OCI-LY7 (cell line): ENCODE measurements at regions not wholly inside any gene's neighbourhood (a gene's known extent, or its start where the extent isn't known, plus 50 kb on each side); places are given as distances from the start of the nearest gene placed in this dataset.

Experiments
- BruUV-seq: library from RNA; stranded (reverse); fragments of 400-500 nt; replicated peaks from 2 replicates; lab custom pipeline; 2021; lab: Mats Ljungman, UMichigan
- CTCF ChIA-PET: fragments of 300-600 bp; sonication (Branson Sonifier 250); formaldehyde crosslinking; loops from one replicate; lab custom pipeline; 2022; ENCODE audit warnings: antibody characterized with exemption; ENCODE audit not compliant: unreplicated experiment; lab: Charles Lee
- POLR2A ChIA-PET: fragments of 300-600 bp; sonication (Branson Sonifier 250); formaldehyde crosslinking; loops from one replicate; lab custom pipeline; 2022; ENCODE audit warnings: antibody characterized with exemption; lab: Charles Lee
- DNase-seq: peaks from one replicate; pipeline ENCODE4 v3.0.0-alpha.2; 2015; ENCODE audit warnings: low spot score
- H2AFZ ChIP-seq: fragments of 200-600 bp; sonication (generic), shearing (Covaris generic); 2 replicates; pipeline ENCODE4 v1.6.1; 2014; ENCODE audit warnings: mild to moderate bottlenecking, antibody characterized with exemption, low read length, moderate library complexity
- H3K27ac ChIP-seq: fragments of 200-600 bp; sonication (generic); 2 replicates; pipeline ENCODE4 v1.5.1; 2014; ENCODE audit warnings: mixed run types, low read depth, mild to moderate bottlenecking, moderate library complexity, low read length, inconsistent platforms; ENCODE audit not compliant: poor library complexity, severe bottlenecking
- H3K36me3 ChIP-seq: fragments of 200-600 bp; sonication (generic); 2 replicates; pipeline ENCODE4 v1.6.1; 2014; ENCODE audit warnings: mild to moderate bottlenecking, antibody characterized with exemption, low read length, moderate library complexity, mixed read lengths; ENCODE audit not compliant: insufficient read depth
- H3K4me1 ChIP-seq: fragments of 200-600 bp; sonication (generic); 2 replicates; pipeline ENCODE4 v1.5.1; 2014; ENCODE audit warnings: mild to moderate bottlenecking, low read length; ENCODE audit not compliant: insufficient read depth, poor library complexity, severe bottlenecking
- H3K4me2 ChIP-seq: fragments of 200-600 bp; sonication (generic); 2 replicates; pipeline ENCODE4 v1.6.1; 2014; ENCODE audit warnings: mild to moderate bottlenecking, low read length
- H3K4me3 ChIP-seq: fragments of 200-600 bp; sonication (generic); 2 replicates; pipeline ENCODE4 v1.5.1; 2014; ENCODE audit warnings: mild to moderate bottlenecking, low read depth, low read length; ENCODE audit not compliant: poor library complexity, severe bottlenecking
- H3K79me2 ChIP-seq: fragments of 200-600 bp; sonication (generic); 2 replicates; pipeline ENCODE4 v1.6.1; 2016; ENCODE audit warnings: low read depth, mild to moderate bottlenecking, low read length, moderate library complexity, mixed read lengths; ENCODE audit not compliant: insufficient read depth
- H3K9me2 ChIP-seq: fragments of 200-600 bp; sonication (generic); 2 replicates; pipeline ENCODE4 v1.6.1; 2016; ENCODE audit warnings: mild to moderate bottlenecking, low read length, mixed read lengths; ENCODE audit not compliant: insufficient read depth
- H3K9me3 ChIP-seq: fragments of 200-600 bp; sonication (generic); 2 replicates; pipeline ENCODE4 v1.6.1; 2014; ENCODE audit warnings: mild to moderate bottlenecking, mixed run types, low read length, mixed read lengths
- H4K20me1 ChIP-seq: fragments of 200-600 bp; sonication (generic); 2 replicates; pipeline ENCODE4 v1.6.1; 2014; ENCODE audit warnings: mild to moderate bottlenecking, antibody characterized with exemption, low read length, moderate library complexity, mixed read lengths; ENCODE audit not compliant: insufficient read depth
- EZH2phosphoT487 ChIP-seq: fragments of 200-600 bp; sonication (generic); IDR thresholded peaks from 2 replicates; pipeline ENCODE4 v1.6.1; 2018; ENCODE audit warnings: low read depth, borderline replicate concordance, mild to moderate bottlenecking, mixed run types, antibody characterized with exemption, low read length, moderate library complexity, mixed read lengths
- intact Hi-C: fragments of 100-400 bp; cut with micrococcal nuclease; formaldehyde crosslinking; loops from one replicate; pipeline ENCODE4 v1.10.0; 2022; ENCODE audit not compliant: unreplicated experiment
- TF ChIP-seq, protein P1 (sequence below): fragments of 200-600 bp; sonication (generic); conservative IDR thresholded peaks from 2 replicates; pipeline ENCODE4 v1.5.1; 2014; ENCODE audit warnings: mild to moderate bottlenecking, antibody characterized with exemption, low read length, moderate library complexity, mixed read lengths

DNA sequence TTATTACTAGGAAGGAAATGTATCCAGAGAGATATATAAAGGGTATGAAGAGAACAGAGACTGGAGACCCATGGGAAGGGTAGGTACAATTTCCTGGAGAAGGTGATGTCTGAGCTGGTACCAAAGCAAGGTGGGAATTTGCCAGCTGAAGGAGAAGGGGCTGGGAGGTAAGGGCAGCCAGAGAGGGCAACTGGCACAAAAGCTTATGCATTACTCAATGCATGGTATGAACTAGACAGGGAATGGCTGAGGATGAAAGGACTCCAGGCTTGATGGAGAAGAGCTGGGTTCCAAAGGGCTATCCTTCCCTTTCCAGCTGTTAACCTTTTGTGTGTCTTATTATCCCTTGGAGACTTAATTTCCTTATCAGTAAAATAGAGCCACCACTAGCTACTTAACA is 113.6 kb upstream of the GADD45A start:
- ChIA-PET CTCF (interaction anchor here (0.8 to 1.0 kb wide), 2 partner anchors 9 to 188 kb away, joined by 3 read pairs; no protein-coding TSS in a partner anchor), POLR2A (interaction anchor here (0.8 to 2.8 kb wide), 4 partner anchors 9 to 95 kb away, joined by 3 to 17 read pairs (median 4); no protein-coding TSS in a partner anchor)
- no peak for DNase-seq
- intact Hi-C loops, result no loop called here
- Histone ChIP-seq H3K9me2 (no peaks in the 10 kb centered on the region), H3K79me2 (no peaks in the 10 kb centered on the region), H3K4me1 (no peaks in the 10 kb centered on the region), H3K36me3 (no peaks in the 10 kb centered on the region), H2AFZ (no peak overlapping the region), H3K27ac (no peak overlapping the region), H3K4me3 (no peak overlapping the region), H4K20me1 (no peaks in the 10 kb centered on the region), H3K4me2 (no peak overlapping the region), H3K9me3 (no peaks in the 10 kb centered on the region)
- TF ChIP-seq, protein P1, sequence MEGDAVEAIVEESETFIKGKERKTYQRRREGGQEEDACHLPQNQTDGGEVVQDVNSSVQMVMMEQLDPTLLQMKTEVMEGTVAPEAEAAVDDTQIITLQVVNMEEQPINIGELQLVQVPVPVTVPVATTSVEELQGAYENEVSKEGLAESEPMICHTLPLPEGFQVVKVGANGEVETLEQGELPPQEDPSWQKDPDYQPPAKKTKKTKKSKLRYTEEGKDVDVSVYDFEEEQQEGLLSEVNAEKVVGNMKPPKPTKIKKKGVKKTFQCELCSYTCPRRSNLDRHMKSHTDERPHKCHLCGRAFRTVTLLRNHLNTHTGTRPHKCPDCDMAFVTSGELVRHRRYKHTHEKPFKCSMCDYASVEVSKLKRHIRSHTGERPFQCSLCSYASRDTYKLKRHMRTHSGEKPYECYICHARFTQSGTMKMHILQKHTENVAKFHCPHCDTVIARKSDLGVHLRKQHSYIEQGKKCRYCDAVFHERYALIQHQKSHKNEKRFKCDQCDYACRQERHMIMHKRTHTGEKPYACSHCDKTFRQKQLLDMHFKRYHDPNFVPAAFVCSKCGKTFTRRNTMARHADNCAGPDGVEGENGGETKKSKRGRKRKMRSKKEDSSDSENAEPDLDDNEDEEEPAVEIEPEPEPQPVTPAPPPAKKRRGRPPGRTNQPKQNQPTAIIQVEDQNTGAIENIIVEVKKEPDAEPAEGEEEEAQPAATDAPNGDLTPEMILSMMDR, result no peak
- TF ChIP-seq EZH2phosphoT487, result no peak
- no TSS peak for BruUV-seq

DNA sequence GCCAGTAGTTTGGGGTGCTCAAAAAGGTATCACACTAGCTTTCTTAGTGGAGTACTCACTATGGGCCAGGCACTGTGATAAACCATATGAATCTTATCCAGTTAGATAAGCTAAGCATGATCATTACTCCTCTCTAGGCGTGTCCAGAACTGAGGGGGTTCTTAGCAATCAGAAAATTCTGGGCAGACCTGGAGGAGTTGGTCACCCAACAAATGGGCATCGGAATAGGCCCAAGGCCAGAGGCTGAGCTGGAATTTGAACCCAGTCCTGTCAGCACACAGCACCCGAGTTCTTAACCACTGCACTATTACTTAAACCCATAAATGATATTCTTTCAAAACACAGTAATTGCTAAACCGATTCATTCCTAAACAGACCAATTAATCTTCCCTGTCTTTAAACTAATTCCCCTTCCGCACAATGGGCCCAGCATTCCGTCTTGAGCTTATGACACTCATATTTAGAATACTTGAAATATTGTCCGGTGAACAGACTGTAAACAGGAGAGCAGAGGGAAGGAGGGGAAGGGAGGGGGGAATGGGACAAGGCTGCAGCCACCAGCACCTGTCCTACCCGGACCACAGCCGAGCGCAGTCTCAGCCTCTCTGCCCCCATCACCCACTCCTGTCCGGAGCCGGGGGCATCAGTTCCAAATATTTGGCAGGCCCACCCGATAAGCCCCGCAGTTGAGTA is 113.0 kb upstream of the GADD45A start:
- Histone ChIP-seq H3K27ac (no peak overlapping the region), H3K4me2 (no peak overlapping the region), H2AFZ (no peak overlapping the region), H3K4me3 (no peak overlapping the region), H3K4me1 (no peaks in the 10 kb centered on the region), H3K9me3 (no peaks in the 10 kb centered on the region), H3K79me2 (no peaks in the 10 kb centered on the region), H3K36me3 (no peaks in the 10 kb centered on the region), H3K9me2 (no peaks in the 10 kb centered on the region), H4K20me1 (no peaks in the 10 kb centered on the region)
- DNase-seq, result no peak
- POLR2A ChIA-PET, result interaction anchor here (0.6 to 2.8 kb wide), 5 partner anchors 8 to 94 kb away, joined by 3 to 17 read pairs (median 3); no protein-coding TSS in a partner anchor
- BruUV-seq, result no TSS peak
- CTCF ChIA-PET, result interaction anchor here (0.8 to 1.0 kb wide), 2 partner anchors 9 to 188 kb away, joined by 3 read pairs; no protein-coding TSS in a partner anchor
- no peak for TF ChIP-seq EZH2phosphoT487
- TF ChIP-seq, protein P1, result no peak
- intact Hi-C loops, result no loop called here
